OCI-LY7 (cell line): ENCODE measurements at regions not wholly inside any gene's neighbourhood (a gene's known extent, or its start where the extent isn't known, plus 50 kb on each side); places are given as distances from the start of the nearest gene placed in this dataset.

Experiments used
- EZH2phosphoT487 ChIP-seq: fragments of 200-600 bp; sonication (generic); IDR thresholded peaks from 2 replicates; pipeline ENCODE4 v1.6.1; 2018; ENCODE audit warnings: low read depth, borderline replicate concordance, mild to moderate bottlenecking, mixed run types, antibody characterized with exemption, low read length, moderate library complexity, mixed read lengths
- TF ChIP-seq, protein P1 (sequence below): fragments of 200-600 bp; sonication (generic); conservative IDR thresholded peaks from 2 replicates; pipeline ENCODE4 v1.5.1; 2014; ENCODE audit warnings: mild to moderate bottlenecking, antibody characterized with exemption, low read length, moderate library complexity, mixed read lengths

DNA sequence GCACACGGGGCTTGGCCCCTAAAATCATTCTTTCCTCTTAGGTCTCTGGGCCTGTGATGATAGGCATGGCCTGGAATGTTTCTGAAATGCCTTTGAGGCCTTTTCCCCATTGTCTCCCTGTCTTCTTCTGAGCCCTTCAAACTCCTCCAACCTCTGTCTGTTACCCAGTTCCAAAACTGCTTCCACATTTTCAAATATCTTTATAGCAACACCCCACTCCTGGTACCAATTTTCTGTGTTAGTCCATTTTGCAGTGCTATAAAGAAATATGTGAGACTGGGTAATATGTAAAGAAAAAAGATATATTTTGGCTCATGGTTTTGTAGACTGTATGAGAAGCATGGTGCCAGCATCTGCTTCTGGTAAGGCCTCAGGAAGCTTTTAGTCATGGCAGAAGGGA is 158.8 kb downstream of the TM2D1 start:
- no peak for TF ChIP-seq EZH2phosphoT487
- TF ChIP-seq, protein P1, sequence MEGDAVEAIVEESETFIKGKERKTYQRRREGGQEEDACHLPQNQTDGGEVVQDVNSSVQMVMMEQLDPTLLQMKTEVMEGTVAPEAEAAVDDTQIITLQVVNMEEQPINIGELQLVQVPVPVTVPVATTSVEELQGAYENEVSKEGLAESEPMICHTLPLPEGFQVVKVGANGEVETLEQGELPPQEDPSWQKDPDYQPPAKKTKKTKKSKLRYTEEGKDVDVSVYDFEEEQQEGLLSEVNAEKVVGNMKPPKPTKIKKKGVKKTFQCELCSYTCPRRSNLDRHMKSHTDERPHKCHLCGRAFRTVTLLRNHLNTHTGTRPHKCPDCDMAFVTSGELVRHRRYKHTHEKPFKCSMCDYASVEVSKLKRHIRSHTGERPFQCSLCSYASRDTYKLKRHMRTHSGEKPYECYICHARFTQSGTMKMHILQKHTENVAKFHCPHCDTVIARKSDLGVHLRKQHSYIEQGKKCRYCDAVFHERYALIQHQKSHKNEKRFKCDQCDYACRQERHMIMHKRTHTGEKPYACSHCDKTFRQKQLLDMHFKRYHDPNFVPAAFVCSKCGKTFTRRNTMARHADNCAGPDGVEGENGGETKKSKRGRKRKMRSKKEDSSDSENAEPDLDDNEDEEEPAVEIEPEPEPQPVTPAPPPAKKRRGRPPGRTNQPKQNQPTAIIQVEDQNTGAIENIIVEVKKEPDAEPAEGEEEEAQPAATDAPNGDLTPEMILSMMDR, result no peak
